ENCODE measurements at regions not wholly inside any gene's neighbourhood (a gene's known extent, or its start where the extent isn't known, plus 50 kb on each side); places are given as distances from the start of the nearest gene placed in this dataset.

GRCh38 chr21:27823652-27824201 lies 856.8 kb upstream of the ADAMTS5 start:
- no peak for DNase-seq (ENCODE audit: low spot score)

DNA sequence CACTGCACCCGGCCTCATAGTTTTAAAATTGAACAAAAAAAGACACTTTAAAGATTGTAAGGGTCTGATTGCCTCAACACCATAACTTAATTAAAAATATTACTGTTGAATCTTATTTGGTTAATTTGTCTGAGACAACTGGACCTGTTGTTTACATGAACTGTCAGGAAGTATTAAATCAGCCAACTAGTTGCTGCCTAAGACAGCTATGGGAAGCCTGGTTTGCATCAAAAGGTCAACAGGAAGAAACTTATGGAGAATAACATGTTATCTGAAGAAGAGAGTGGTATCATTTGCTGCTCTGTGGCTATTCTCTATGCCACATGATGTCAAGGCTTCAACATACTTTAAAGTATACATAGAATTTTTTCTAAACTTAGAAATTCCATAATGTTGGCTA lies 853.5 kb upstream of the ADAMTS5 start:
- DNase-seq (ENCODE audit: low spot score): no peak

DNA sequence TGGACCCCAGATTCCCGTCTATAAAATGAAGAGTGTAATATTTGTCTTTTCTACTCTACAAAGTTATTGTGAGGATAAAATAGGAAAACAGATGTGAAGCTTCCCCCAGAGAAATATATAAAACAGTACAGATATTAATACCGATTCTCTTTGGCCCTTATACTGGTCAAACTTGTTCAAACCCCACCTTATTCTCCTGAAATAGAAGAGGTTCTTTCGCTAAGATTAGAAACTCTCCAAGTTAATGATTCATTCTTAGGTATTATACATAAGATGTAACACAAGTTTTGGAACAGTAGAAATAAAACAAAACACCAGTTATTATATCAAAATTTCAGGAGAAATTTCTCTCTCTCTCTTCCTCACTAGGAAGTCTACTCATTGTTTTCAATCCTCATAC lies 852.4 kb upstream of the ADAMTS5 start:
- no peak for DNase-seq (ENCODE audit: low spot score)

DNA sequence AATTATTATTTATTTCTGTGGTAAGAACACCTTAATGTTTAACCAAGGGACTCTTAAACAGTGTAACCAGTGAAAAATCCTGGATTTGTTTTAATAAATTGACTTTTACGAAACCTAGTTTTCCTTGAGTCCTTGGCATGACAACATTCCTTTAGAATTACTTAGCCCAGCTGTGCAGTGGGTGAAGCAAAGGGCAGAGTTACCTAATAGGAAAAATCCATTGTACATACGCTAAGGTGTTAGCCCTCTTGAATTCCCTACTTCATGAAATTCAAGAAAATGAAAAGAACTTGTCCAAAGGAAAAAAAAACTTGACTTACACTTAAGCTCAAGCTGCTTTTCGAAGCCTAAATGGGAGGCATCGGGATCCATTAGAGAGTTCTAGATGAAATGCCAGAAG lies 852.0 kb upstream of the ADAMTS5 start:
- DNase-seq (ENCODE audit: low spot score): no peak

- DNase-seq (ENCODE audit: low spot score): no peak
Measured at GRCh38 chr21:27817902-27818623, 851.2 kb upstream of the ADAMTS5 start.

DNA sequence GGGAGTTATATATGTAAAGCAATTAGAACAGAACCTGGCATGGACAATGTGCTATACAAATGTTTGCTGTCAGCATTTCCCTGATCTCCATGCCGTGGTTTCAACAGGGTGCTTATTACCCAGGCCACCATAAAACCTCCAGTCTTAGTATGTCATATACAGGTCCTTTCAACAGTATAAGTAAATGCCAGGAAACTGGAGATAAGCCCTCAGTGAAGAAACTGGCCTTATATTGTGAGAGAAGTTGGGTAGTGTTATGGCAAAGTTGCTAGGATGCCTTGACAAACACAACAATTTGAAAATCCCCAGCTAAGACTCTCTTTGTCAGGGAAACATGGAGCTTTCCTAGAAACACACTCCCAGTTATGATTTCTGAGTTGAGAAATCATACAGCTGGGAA lies 850.2 kb upstream of the ADAMTS5 start:
- DNase-seq (ENCODE audit: low spot score): no peak

DNA sequence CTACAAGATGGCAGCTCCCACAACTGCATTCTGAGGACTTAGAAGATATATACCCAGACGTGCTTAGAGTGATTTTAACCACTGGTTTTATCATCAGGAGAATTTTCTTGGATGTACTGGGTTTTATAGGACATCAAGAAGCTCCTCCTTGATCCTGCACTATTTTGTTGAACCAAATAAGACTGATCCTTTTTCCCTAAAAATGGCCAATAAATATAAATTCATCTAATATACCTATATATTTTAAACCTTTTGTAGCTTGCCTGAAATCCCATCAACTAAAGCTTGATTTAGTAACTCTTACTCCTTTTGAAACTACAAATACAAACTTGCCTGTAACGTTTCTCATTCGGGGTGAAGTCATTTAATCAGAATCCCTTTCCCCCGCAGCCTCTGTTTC lies 849.4 kb upstream of the ADAMTS5 start:
- no peak for DNase-seq (ENCODE audit: low spot score)

DNA sequence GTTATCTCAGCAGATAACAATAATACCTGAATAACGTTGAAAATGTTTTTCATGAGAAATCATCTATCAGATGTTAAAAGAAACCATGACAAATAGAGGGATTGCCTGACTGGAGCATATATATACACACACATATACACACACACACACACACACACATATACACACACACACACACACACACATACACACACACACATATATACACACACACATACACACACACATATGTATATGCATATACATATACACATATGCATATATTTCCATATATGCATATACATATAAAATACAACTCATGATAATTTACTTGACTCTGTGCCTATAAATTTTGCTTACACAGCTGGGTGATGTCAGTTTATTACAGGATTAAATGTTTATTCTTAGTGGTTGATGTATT lies 847.3 kb upstream of the ADAMTS5 start:
- DNase-seq (ENCODE audit: low spot score): no peak

GRCh38 chr21:27813750-27814149 lies 846.9 kb upstream of the ADAMTS5 start:
- DNase-seq (ENCODE audit: low spot score): no peak

GRCh38 chr21:27813344-27813743 lies 846.5 kb upstream of the ADAMTS5 start:
- DNase-seq (ENCODE audit: low spot score): no peak

DNA sequence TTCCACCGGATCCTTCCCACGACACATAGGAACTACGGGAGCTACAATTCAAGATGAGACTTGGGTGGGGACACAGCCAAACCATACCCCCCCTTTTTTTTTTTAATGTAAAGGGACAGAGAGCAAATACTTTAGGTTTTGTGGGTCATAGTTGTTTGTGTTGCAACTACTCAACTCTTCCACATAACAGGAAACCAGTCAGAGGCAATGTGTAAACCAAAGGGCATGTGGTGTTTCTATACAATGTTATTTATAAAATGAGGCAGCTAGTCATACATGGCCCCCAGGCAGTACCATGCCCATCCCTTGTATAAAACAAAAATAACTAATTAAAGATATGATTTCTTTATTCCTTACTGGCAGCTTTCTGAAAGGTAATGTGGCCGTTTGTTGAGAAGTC lies 845.4 kb upstream of the ADAMTS5 start:
- no peak for DNase-seq (ENCODE audit: low spot score)

GRCh38 chr21:27808923-27809322 lies 842.0 kb upstream of the ADAMTS5 start:
- no peak for DNase-seq (ENCODE audit: low spot score)

DNA sequence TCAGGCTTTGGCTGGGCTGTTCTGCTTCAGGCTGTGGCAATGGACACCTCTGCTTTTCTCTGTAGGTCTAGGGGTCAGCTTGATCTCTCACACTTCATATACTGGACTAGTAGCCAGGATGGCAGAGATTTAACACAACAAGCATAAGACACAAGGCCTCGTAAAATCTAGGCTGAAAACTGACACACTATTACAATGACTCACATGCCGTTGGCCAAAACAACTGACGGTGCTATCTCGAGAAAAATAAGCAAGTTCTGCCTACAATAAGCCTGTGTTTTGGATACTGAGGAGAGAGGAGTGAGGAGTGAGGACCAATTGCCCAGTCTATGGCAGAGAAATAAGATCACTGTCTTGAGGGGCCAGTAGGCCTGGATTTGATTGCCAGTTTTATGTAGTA lies 840.7 kb upstream of the ADAMTS5 start:
- DNase-seq (ENCODE audit: low spot score): peak; percentile 28

DNA sequence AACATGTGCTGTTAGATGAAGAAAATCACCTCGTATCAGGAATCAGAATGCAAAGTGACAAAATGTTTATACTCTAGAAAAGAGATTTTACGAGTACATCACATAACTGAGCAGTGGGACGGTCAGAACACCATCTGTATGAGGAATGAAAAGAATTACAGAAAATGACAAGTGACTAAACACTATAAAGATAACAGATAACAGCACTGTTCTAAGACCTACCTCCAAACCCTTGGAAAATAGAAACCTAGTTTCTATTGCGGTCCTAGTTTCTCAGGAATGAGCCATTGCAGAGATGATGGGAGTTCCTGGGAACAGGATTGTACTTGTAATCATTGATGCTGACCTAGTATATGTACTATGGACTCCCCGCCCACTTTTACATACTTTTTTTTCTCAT lies 839.4 kb upstream of the ADAMTS5 start:
- DNase-seq (ENCODE audit: low spot score): peak; percentile 64

DNA sequence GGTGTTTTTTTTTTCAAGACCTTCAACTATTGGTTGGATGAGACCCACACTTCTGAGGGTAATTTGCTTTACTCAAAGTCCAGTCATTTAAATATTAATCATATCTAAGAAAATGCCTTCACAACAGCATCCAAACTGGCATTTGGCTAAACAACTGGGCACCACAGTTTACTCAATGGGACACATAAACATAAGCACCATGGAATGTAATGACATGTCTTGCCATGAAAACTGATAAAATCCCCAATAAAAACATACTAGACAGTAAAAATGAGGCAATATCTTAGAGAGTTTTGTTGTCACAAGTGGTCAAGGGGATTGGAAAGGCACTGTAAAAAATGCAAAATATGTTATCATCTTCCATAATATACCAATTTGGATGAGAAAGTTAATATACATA lies 838.8 kb upstream of the ADAMTS5 start:
- no peak for DNase-seq (ENCODE audit: low spot score)

GRCh38 chr21:27804515-27804914 lies 837.6 kb upstream of the ADAMTS5 start:
- no peak for DNase-seq (ENCODE audit: low spot score)

DNA sequence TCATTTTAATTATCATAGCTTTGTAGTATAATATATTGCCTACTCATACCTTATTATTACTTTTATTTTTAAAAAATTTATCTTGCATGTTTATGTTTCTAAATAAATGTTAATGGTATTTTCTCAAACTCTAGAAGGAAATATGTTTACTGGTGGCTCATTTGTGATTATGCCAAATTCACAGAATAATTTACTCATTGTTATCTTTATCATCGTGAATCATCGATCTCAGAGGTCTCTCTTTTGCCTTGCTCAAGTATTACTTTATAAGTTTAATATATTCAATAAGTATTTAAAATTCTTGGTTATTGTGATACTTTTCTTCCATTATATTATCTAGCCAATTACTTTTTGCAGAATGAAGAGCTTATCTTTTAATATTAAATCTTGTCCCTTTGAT lies 836.7 kb upstream of the ADAMTS5 start:
- DNase-seq (ENCODE audit: low spot score): no peak

DNA sequence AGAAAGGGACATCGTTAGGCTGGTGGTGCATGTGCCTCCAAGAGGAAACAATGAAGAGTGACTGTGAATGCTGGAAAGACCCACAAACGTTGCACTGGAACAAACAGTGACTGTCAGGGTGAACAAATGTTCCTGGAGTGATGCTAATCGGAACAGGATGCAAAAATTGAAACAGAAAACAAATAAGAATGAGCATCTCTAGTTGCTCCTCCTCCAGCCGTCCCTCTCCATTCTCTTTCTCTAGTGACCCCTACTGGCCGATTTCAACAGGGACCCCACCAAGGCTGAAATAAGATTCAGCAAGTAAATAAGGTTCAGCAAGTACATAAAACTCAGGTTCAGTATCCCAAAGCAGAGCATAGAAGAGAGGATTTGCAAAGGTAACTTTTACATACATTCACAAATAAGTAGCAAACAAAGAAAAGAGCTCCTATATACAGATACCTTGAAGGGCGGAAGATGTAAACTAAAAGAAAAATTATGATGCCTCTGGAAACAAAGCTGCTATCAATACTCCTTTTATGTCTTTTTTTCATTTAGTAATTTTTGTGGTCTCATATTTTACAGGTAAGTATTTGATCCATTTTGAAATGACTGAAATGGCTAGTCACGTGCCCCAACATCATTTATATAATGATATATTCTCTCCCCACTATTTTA lies 836.1 kb upstream of the ADAMTS5 start:
- peak; percentile 35 for DNase-seq (ENCODE audit: low spot score)

DNA sequence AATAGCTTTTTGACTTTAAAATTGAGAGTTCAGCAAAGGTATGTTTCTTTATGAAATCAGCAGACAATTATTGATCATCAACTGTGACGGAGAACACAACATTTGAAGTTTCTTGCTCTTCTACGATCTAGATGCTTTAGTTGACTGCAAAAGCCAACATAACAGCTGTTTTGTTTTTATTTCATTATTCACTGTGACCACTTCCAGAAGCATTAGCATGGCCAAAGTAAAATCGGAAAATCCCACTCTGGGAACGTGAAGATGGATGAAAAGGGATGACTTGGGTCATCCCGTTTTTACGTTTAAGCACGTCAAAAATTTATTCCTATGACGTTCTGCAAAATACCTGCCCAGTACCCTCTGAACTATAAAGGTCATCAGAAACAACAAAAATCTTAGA lies 833.0 kb upstream of the ADAMTS5 start:
- no peak for DNase-seq (ENCODE audit: low spot score)

DNA sequence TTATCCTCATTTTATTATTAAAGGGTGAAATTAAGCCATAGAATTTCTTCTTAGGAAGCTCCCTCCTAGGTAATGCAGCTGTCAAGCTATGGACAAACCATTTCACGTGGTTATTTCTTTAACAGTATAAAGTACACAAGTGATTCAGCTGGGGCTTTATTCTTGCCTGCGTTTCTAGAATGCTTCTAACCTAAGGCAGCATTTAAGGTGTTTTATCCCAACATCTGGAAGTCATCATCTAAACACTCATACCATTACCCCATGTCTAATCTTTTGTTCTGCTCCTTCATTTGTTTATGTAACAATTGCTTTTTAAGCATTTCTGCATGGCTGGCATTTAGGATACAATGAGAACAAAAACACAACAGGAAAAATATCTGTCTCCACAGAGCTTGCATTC lies 829.2 kb upstream of the ADAMTS5 start:
- no peak for DNase-seq (ENCODE audit: low spot score)

GRCh38 chr21:27795418-27795817 lies 828.5 kb upstream of the ADAMTS5 start:
- no peak for DNase-seq (ENCODE audit: low spot score)

- DNase-seq (ENCODE audit: low spot score): no peak
Measured at GRCh38 chr21:27793901-27794300, 827.0 kb upstream of the ADAMTS5 start.

DNA sequence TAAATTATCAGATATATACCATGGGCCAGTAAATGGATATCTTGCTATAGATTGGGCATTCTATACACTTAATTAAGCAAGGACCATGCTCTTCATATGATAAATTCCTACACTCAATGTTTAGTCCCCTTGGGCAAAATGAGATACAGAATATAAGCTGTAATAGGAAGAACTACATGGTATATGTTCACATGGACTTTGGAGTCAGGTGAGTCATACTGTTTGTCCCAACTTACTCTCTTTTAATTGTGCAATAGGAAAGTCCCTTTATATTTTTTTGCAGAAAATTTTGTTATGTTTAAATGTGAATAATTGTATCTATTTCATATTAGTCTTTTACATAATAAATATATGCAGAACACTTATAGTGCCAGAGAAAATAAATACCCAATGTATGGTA lies 820.2 kb upstream of the ADAMTS5 start:
- DNase-seq (ENCODE audit: low spot score): no peak

DNA sequence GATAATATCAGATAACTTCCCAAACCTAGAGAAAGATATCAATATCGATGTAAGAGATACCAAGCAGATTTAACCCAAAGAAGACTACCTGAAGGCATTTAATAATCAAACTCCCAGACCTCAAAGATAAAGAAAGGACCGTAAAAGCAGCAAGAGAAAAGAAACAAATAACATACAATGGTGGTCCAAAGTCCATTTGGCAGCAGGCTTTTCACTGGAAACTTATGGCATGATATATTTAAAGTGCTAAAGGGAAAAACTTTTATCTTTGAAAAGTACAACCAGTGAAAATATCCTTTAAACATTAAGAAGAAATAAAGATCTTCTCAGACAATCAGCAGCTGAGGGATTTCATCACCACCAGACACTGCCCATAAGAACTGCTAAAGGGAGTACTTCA lies 812.7 kb upstream of the ADAMTS5 start:
- DNase-seq (ENCODE audit: low spot score): no peak

Measured in A172 (cell line).